ENCODE measurements at regions not wholly inside any gene's neighbourhood (a gene's known extent, or its start where the extent isn't known, plus 50 kb on each side); places are given as distances from the start of the nearest gene placed in this dataset.

DNA sequence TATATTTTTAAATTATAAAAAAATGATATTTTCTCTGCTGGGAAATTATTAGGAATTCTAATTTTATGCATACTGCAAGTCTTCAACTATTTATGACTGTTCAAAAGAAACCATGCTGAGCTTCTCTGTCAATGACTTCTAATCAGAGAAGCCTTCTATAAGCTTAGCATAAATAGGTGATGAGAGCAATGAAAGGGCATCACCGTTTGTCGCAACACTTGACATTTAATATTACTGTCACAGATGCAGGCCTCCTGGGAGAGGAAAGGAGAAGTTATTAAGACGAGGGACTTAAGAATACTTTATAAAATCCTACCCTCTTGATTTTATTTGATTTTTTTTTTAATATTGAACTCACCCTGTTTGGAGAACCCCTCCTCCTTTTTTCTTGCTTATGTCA is 69.8 kb downstream of the CAPZA3 start:
- no peaks in the 10 kb centered on the region for H3K9me3 ChIP-seq
- no peak for DNase-seq (ENCODE audit: extremely low spot score)
- H3K27me3 ChIP-seq, result no peaks in the 10 kb centered on the region
- intact Hi-C loops (cut with DNase I), result no loop called here
- TF ChIP-seq, protein P1, sequence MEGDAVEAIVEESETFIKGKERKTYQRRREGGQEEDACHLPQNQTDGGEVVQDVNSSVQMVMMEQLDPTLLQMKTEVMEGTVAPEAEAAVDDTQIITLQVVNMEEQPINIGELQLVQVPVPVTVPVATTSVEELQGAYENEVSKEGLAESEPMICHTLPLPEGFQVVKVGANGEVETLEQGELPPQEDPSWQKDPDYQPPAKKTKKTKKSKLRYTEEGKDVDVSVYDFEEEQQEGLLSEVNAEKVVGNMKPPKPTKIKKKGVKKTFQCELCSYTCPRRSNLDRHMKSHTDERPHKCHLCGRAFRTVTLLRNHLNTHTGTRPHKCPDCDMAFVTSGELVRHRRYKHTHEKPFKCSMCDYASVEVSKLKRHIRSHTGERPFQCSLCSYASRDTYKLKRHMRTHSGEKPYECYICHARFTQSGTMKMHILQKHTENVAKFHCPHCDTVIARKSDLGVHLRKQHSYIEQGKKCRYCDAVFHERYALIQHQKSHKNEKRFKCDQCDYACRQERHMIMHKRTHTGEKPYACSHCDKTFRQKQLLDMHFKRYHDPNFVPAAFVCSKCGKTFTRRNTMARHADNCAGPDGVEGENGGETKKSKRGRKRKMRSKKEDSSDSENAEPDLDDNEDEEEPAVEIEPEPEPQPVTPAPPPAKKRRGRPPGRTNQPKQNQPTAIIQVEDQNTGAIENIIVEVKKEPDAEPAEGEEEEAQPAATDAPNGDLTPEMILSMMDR (IDR thresholded peaks at IDR 0.05), result no peak
- TF ChIP-seq POLR2AphosphoS5 (IDR thresholded peaks at IDR 0.05) (no peak), EP300 (IDR thresholded peaks at IDR 0.05) (no peak), POLR2A (IDR thresholded peaks at IDR 0.05; ENCODE audit: low read depth) (no peak)
- no peak overlapping the region for H3K4me3 ChIP-seq
- H3K27ac ChIP-seq (replicated peaks in 1 of 4), result no peak overlapping the region
- 92% methylated on average over 3 of the region's 3 CpGs for WGBS
- no peaks in the 10 kb centered on the region for H3K36me3 ChIP-seq
- H3K4me1 ChIP-seq, result peaks cover 0 to 10% (median 6%) of the 10 kb centered on the region in 4 donors

GRCh38 chr12:18808221-18808620 is 70.3 kb downstream of the CAPZA3 start:
- Histone ChIP-seq H3K4me1 (peaks cover 0 to 10% (median 6%) of the 10 kb centered on the region in 4 donors), H3K9me3 (no peaks in the 10 kb centered on the region), H3K36me3 (no peaks in the 10 kb centered on the region), H3K4me3 (no peak overlapping the region), H3K27ac (replicated peaks in 1 of 4) (no peak overlapping the region), H3K27me3 (no peaks in the 10 kb centered on the region)
- no peak for DNase-seq (ENCODE audit: extremely low spot score)
- 95% methylated on average over 2 of the region's 2 CpGs for WGBS
- intact Hi-C loops (cut with DNase I), result no loop called here
- TF ChIP-seq EP300 (IDR thresholded peaks at IDR 0.05) (no peak), POLR2A (IDR thresholded peaks at IDR 0.05; ENCODE audit: low read depth) (no peak), POLR2AphosphoS5 (IDR thresholded peaks at IDR 0.05) (no peak)
- TF ChIP-seq, protein P1 (IDR thresholded peaks at IDR 0.05), result no peak

DNA sequence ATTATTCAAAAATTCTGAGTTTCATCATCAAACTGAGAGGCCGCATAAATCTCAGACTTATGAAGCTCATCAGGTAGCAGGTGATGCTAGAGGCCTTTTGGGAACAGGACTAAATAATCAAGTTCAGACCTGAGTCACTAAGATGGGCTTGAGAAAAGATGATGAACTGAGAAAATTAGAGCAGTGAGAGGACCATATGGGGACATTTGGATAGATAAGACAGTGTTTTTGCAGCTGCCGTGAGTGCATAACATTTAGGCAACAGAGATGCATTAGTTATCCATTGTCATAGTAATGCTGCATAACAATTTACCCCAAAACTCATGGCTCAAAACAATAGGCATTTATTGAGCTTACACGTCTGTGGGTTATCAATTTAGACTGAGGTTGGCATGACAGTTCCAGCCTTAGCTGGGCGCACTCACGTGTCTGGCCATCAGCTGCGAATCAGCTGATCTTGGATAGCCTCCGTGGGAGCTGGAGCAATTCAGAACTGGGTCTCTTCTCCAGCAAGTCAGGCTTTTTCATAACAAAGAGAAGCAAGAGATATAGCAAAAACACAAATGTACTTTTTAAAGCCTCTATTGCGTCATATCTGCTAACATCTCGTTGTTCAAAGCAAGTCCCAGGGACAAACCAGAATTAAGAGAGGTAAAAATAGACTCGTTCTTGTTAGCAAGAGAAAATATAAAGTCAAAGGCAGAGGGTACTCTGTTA is 72.8 kb downstream of the CAPZA3 start:
- Histone ChIP-seq H3K9me3 (no peaks in the 10 kb centered on the region), H3K36me3 (no peaks in the 10 kb centered on the region), H3K4me1 (peaks cover 0 to 2% (median 2%) of the 10 kb centered on the region in 4 donors), H3K4me3 (no peak overlapping the region), H3K27ac (replicated peaks in 1 of 4) (no peak overlapping the region), H3K27me3 (no peaks in the 10 kb centered on the region)
- intact Hi-C loops (cut with DNase I), result no loop called here
- TF ChIP-seq POLR2AphosphoS5 (IDR thresholded peaks at IDR 0.05) (no peak), POLR2A (IDR thresholded peaks at IDR 0.05; ENCODE audit: low read depth) (no peak), EP300 (IDR thresholded peaks at IDR 0.05) (no peak)
- TF ChIP-seq, protein P1 (IDR thresholded peaks at IDR 0.05), result no peak
- WGBS, result 78% methylated on average over 10 of the region's 10 CpGs
- no peak for DNase-seq (ENCODE audit: extremely low spot score)

DNA sequence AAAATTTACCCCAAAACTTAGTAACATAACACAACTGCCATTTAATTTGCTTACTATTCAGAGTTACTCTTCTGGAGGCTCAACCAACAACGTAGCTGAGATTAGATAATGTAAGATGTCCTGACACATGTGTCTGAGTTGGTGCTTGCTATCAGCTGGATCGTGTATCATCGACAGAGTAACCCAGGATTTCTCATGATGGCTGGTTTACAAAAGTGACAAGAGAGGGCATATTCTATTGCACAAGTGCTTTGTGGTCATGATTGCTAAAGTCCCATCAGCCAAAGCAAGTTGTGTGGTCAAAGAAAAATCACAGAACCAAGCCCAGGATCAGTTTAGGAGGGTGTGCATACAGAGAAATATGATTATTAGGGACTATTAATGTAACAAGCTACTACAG is 73.4 kb downstream of the CAPZA3 start:
- DNase-seq (ENCODE audit: extremely low spot score), result no peak
- no peak overlapping the region for H3K27ac ChIP-seq (replicated peaks in 1 of 4)
- no peaks in the 10 kb centered on the region for H3K4me1 ChIP-seq
- TF ChIP-seq POLR2AphosphoS5 (IDR thresholded peaks at IDR 0.05), result no peak
- no peak for TF ChIP-seq EP300 (IDR thresholded peaks at IDR 0.05)
- TF ChIP-seq, protein P1 (IDR thresholded peaks at IDR 0.05), result no peak
- H3K36me3 ChIP-seq, result no peaks in the 10 kb centered on the region
- H3K4me3 ChIP-seq, result no peak overlapping the region
- 64% methylated on average over 3 of the region's 3 CpGs for WGBS
- no peaks in the 10 kb centered on the region for H3K9me3 ChIP-seq
- no peaks in the 10 kb centered on the region for H3K27me3 ChIP-seq
- intact Hi-C loops (cut with DNase I), result no loop called here

DNA sequence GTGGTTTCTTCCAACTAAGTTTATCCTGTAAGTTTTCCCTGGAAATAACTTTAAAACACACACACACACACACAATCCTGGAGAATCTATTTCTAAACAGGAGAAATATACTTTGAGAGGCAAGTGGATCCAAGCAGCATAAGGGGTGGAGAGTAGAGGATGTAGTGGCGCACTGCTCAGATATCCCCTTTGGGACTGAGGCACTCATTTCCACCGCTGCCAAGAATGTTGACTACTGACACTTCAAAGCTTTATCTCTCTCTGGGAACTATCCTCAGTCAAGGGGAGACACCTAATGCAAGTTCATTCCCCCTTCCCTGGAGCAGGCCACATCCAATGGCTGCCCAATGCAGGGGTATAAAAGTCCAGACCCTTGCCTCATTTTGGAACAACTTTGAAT is 75.8 kb downstream of the CAPZA3 start:
- no peak overlapping the region for H3K4me3 ChIP-seq
- WGBS, result 65% methylated on average over 2 of the region's 2 CpGs
- H3K4me1 ChIP-seq, result no peaks in the 10 kb centered on the region
- no peak overlapping the region for H3K27ac ChIP-seq (replicated peaks in 1 of 4)
- intact Hi-C loops (cut with DNase I), result no loop called here
- no peaks in the 10 kb centered on the region for H3K36me3 ChIP-seq
- DNase-seq (ENCODE audit: extremely low spot score), result no peak
- TF ChIP-seq POLR2A (IDR thresholded peaks at IDR 0.05; ENCODE audit: low read depth), result no peak
- no peak for TF ChIP-seq EP300 (IDR thresholded peaks at IDR 0.05)
- TF ChIP-seq, protein P1 (IDR thresholded peaks at IDR 0.05), result no peak
- TF ChIP-seq POLR2AphosphoS5 (IDR thresholded peaks at IDR 0.05), result no peak
- no peaks in the 10 kb centered on the region for H3K9me3 ChIP-seq
- no peaks in the 10 kb centered on the region for H3K27me3 ChIP-seq
